HCT116 (cell line): ENCODE measurements at regions not wholly inside any gene's neighbourhood (a gene's known extent, or its start where the extent isn't known, plus 50 kb on each side); places are given as distances from the start of the nearest gene placed in this dataset.

ENCODE experiments used
- ATAC-seq: fragments of 200-7000 bp; cut with Tn5 transposase; 2 replicates; pipeline ENCODE4 v1.9.1; 2020; ENCODE audit warnings: mild to moderate bottlenecking, moderate library complexity
- BruUV-seq: library from RNA; stranded (reverse); fragments of 400-500 nt; replicated peaks from 2 replicates; lab custom pipeline; 2021; lab: Mats Ljungman, UMichigan
- CTCF ChIA-PET: fragments of 300-600 bp; sonication (Branson Sonifier 250); formaldehyde crosslinking; loops from one replicate; lab custom pipeline; 2021; ENCODE audit warnings: antibody characterized with exemption; lab: Charles Lee
- POLR2A ChIA-PET: fragments of 300-600, 350-600 bp; sonication (Branson Sonifier 250); formaldehyde crosslinking; loops from one replicate; lab custom pipeline; 2021; ENCODE audit warnings: antibody characterized with exemption; lab: Charles Lee
- RAD21 ChIA-PET, 2 experiments: fragments of 300-600 bp; sonication (Branson Sonifier 250); formaldehyde crosslinking; loops; one replicate each; lab custom pipeline; 2023; ENCODE audit warnings: low total read pairs in 2 of 2; ENCODE audit not compliant: uncharacterized antibody in 2 of 2, unreplicated experiment in 2 of 2, low non-redundant PET in 1 of 2; lab: Charles Lee
- DNase-seq: peaks from one replicate; pipeline ENCODE4 v3.0.0-alpha.2; 2010; ENCODE audit warnings: low read depth, low spot score
- H2AFZ ChIP-seq: fragments of 200-600 bp; shearing (Covaris generic), sonication (generic); 2 replicates; pipeline ENCODE4 v1.6.1; 2017; ENCODE audit warnings: low read depth, mixed run types, mixed read lengths, antibody characterized with exemption, low read length; ENCODE audit not compliant: poor library complexity, severe bottlenecking
- H3K27ac ChIP-seq: 2 replicates; pipeline ENCODE4 v1.5.1; 2012; ENCODE audit warnings: low read depth, low read length
- H3K27me3 ChIP-seq: fragments of 200-600 bp; sonication (generic); 2 replicates; pipeline ENCODE4 v1.6.1; 2016; ENCODE audit warnings: mixed run types, low read length, mixed read lengths; ENCODE audit not compliant: insufficient read depth
- H3K36me3 ChIP-seq, 2 experiments: fragments of 200-500 bp in 1 of 2; fragments of 200-600 bp in 1 of 2; sonication (Bioruptor generic) in 1 of 2; sonication (generic) in 1 of 2; 2 replicates each; pipeline versions ENCODE4 v1.5.1 to v1.6.1; 2014 to 2016; ENCODE audit warnings: low read length in 2 of 2, inconsistent platforms in 1 of 2, mixed read lengths in 1 of 2, mixed run types in 1 of 2; ENCODE audit not compliant: insufficient read depth in 2 of 2, control insufficient read depth in 1 of 2
- H3K4me1 ChIP-seq, 2 experiments: fragments of 200-600 bp in 1 of 2; sonication (generic) in 1 of 2; 2 replicates each; pipeline versions ENCODE4 v1.5.1 to v1.6.1; 2012 to 2017; ENCODE audit warnings: low read length in 2 of 2, inconsistent platforms in 1 of 2, mild to moderate bottlenecking in 1 of 2, mixed read lengths in 1 of 2, mixed run types in 1 of 2, moderate library complexity in 1 of 2; ENCODE audit not compliant: insufficient read depth in 2 of 2, control insufficient read depth in 1 of 2
- H3K4me2 ChIP-seq: fragments of 200-600 bp; sonication (generic); 2 replicates; pipeline ENCODE4 v1.6.1; 2017; ENCODE audit warnings: mixed run types, low read length, mixed read lengths
- H3K4me3 ChIP-seq, 2 experiments: fragments of 200-600 bp in 1 of 2; sonication (generic) in 1 of 2; replicated peaks in 1 of 2; 2 replicates each; pipeline ENCODE4 v1.5.1; 2011 to 2016; ENCODE audit warnings: low read length in 2 of 2, control low read depth in 1 of 2, low read depth in 1 of 2, mild to moderate bottlenecking in 1 of 2, mixed read lengths in 1 of 2, mixed run types in 1 of 2
- H3K79me2 ChIP-seq: fragments of 200-600 bp; sonication (generic); 2 replicates; pipeline ENCODE4 v1.6.1; 2017; ENCODE audit warnings: mild to moderate bottlenecking, mixed run types, low read length, moderate library complexity, mixed read lengths; ENCODE audit not compliant: insufficient read depth
- H3K9ac ChIP-seq: fragments of 200-600 bp; sonication (generic); 2 replicates; pipeline ENCODE4 v1.6.1; 2016; ENCODE audit warnings: low read length, mixed read lengths
- H3K9me2 ChIP-seq: fragments of 200-600 bp; sonication (generic), shearing (Covaris generic); 2 replicates; pipeline ENCODE4 v1.6.1; 2017; ENCODE audit warnings: mixed run types, mild to moderate bottlenecking, moderate library complexity; ENCODE audit not compliant: insufficient read depth
- H3K9me3 ChIP-seq, 2 experiments: fragments of 200-500 bp in 1 of 2; fragments of 200-600 bp in 1 of 2; sonication (Bioruptor generic) in 1 of 2; sonication (generic) in 1 of 2; 2 replicates each; pipeline ENCODE4 v1.6.1; 2014 to 2017; ENCODE audit warnings: low read length in 2 of 2, mixed read lengths in 2 of 2, inconsistent platforms in 1 of 2, low read depth in 1 of 2, mild to moderate bottlenecking in 1 of 2, mixed run types in 1 of 2, moderate library complexity in 1 of 2; ENCODE audit not compliant: control insufficient read depth in 1 of 2, insufficient read depth in 1 of 2
- H4K20me1 ChIP-seq: fragments of 200-600 bp; sonication (generic), shearing (Covaris generic); 2 replicates; pipeline ENCODE4 v1.6.1; 2017; ENCODE audit warnings: mixed run types, mild to moderate bottlenecking, moderate library complexity; ENCODE audit not compliant: insufficient read depth
- CBX3 ChIP-seq: IDR thresholded peaks from 2 replicates; pipeline ENCODE4 v1.6.1; 2012; ENCODE audit warnings: low read depth
- CEBPB ChIP-seq: IDR thresholded peaks from 2 replicates; pipeline ENCODE4 v1.6.1; 2012; ENCODE audit warnings: low read depth
- ELF1 ChIP-seq: IDR thresholded peaks from 2 replicates; pipeline ENCODE4 v1.6.1; 2012; ENCODE audit warnings: low read depth, borderline replicate concordance
- EZH2 ChIP-seq: fragments of 200-600 bp; sonication (generic); IDR thresholded peaks from 2 replicates; pipeline ENCODE4 v1.6.1; 2017; ENCODE audit warnings: antibody characterized with exemption, mixed run types
- EZH2phosphoT487 ChIP-seq: fragments of 200-600 bp; IDR thresholded peaks from 2 replicates; pipeline ENCODE4 v1.6.1; 2018; ENCODE audit warnings: antibody characterized with exemption, borderline replicate concordance
- POLR2A ChIP-seq: IDR thresholded peaks from 2 replicates; pipeline ENCODE4 v1.7.0; 2011; ENCODE audit warnings: borderline replicate concordance; ENCODE audit not compliant: insufficient read depth, insufficient read length; ENCODE audit errors: extremely low read depth
- RAD21 ChIP-seq: IDR thresholded peaks from 2 replicates; pipeline ENCODE4 v1.6.1; 2012; ENCODE audit warnings: low read depth, mild to moderate bottlenecking
- SRF ChIP-seq: IDR thresholded peaks from 2 replicates; pipeline ENCODE4 v1.6.1; 2012; ENCODE audit warnings: low read depth
- YY1 ChIP-seq: IDR thresholded peaks from 2 replicates; pipeline ENCODE4 v1.6.1; 2011; ENCODE audit warnings: low read length, low read depth, moderate library complexity, mild to moderate bottlenecking; ENCODE audit not compliant: insufficient replicate concordance; ENCODE audit errors: extremely low read depth
- ZFX ChIP-seq: fragments of 450-650 bp; IDR thresholded peaks from 2 replicates; pipeline ENCODE4 v1.6.1; 2017
- intact Hi-C: fragments of 100-400 bp; cut with micrococcal nuclease; formaldehyde crosslinking; loops from 2 replicates; pipeline ENCODE4 v1.10.0; 2022

- RAD21 ChIA-PET, result no interaction called here
- no peaks in the 10 kb centered on the region for H3K27me3 ChIP-seq
- no TSS peak for BruUV-seq
These were observed 157.6 kb downstream of the SHQ1 start for GRCh38 chr3:72690629-72691028.

GRCh38 chr3:72682936-72683452, 165.3 kb downstream of the SHQ1 start:
- no peak for ATAC-seq
- TF ChIP-seq ELF1 (no peak), ZFX (no peak), SRF (no peak)
- H3K9me2 ChIP-seq, result no peaks in the 10 kb centered on the region
- H3K79me2 ChIP-seq, result no peaks in the 10 kb centered on the region
- no peaks in the 10 kb centered on the region for H4K20me1 ChIP-seq
- no peak overlapping the region for H3K27ac ChIP-seq
- no peaks in the 10 kb centered on the region for H3K4me1 ChIP-seq
- H3K9ac ChIP-seq, result no peak overlapping the region
- intact Hi-C loops, result no loop called here
- no peak for DNase-seq
- no peaks in the 10 kb centered on the region for H3K36me3 ChIP-seq
- BruUV-seq, result no TSS peak
- H3K27me3 ChIP-seq, result no peaks in the 10 kb centered on the region
- H3K4me2 ChIP-seq, result no peak overlapping the region
- POLR2A ChIA-PET, result no interaction called here
- no peak overlapping the region for H2AFZ ChIP-seq
- H3K4me3 ChIP-seq, result no peak overlapping the region
- RAD21 ChIA-PET, result no interaction called here
- no peaks in the 10 kb centered on the region for H3K9me3 ChIP-seq
- CTCF ChIA-PET, result no interaction called here

More at GRCh38 chr3:72690629-72691028, 157.6 kb downstream of the SHQ1 start:
- no peaks in the 10 kb centered on the region for H3K36me3 ChIP-seq
- H3K9ac ChIP-seq, result no peak overlapping the region
- no peak overlapping the region for H3K27ac ChIP-seq
- H3K9me2 ChIP-seq, result no peaks in the 10 kb centered on the region
- H3K4me1 ChIP-seq, result no peaks in the 10 kb centered on the region
- H4K20me1 ChIP-seq, result no peaks in the 10 kb centered on the region
- no peak for DNase-seq
- POLR2A ChIA-PET, result no interaction called here
- no peak overlapping the region for H3K4me3 ChIP-seq
- no peak for ATAC-seq
- H3K79me2 ChIP-seq, result no peaks in the 10 kb centered on the region
- CTCF ChIA-PET, result no interaction called here
- TF ChIP-seq ZFX, result no peak
- no peak for TF ChIP-seq POLR2A
- TF ChIP-seq EZH2phosphoT487, result no peak
- no peak for TF ChIP-seq SRF
- no peak for TF ChIP-seq CBX3
- TF ChIP-seq RAD21, result no peak
- no peak for TF ChIP-seq CEBPB
- no peak for TF ChIP-seq YY1
- no peak for TF ChIP-seq EZH2
- TF ChIP-seq, all 23 proteins: peak for 0
- Histone ChIP-seq H2AFZ (no peak overlapping the region), H3K9me3 (no peaks in the 10 kb centered on the region), H3K4me2 (no peak overlapping the region)
- intact Hi-C loops, result no loop called here
